Skeletal muscle satellite cell (primary cell): ENCODE measurements at regions not wholly inside any gene's neighbourhood (a gene's known extent, or its start where the extent isn't known, plus 50 kb on each side); places are given as distances from the start of the nearest gene placed in this dataset.

Experiments
- H3K27me3 ChIP-seq: 2 replicates; pipeline ENCODE4 v1.7.0; 2013; ENCODE audit warnings: low read length; ENCODE audit not compliant: control insufficient read depth, insufficient read depth
- H3K36me3 ChIP-seq: 2 replicates; pipeline ENCODE4 v1.7.0; 2013; ENCODE audit warnings: mild to moderate bottlenecking, control low read depth, low read length; ENCODE audit not compliant: insufficient read depth
- H3K4me1 ChIP-seq: 2 replicates; pipeline ENCODE4 v1.7.0; 2013; ENCODE audit warnings: low read length; ENCODE audit not compliant: control insufficient read depth, insufficient read depth
- H3K4me2 ChIP-seq: 2 replicates; pipeline ENCODE4 v1.7.0; 2013; ENCODE audit warnings: mild to moderate bottlenecking, low read length
- H3K4me3 ChIP-seq: 2 replicates; pipeline ENCODE4 v1.7.0; 2013; ENCODE audit warnings: low read length
- H3K9ac ChIP-seq: 2 replicates; pipeline ENCODE4 v1.7.0; 2013; ENCODE audit warnings: mild to moderate bottlenecking, low read depth, low read length, moderate library complexity
- H3K9me3 ChIP-seq: replicated peaks from 2 replicates; pipeline ENCODE4 v1.7.0; 2013; ENCODE audit warnings: mild to moderate bottlenecking, control low read depth, low read length

GRCh38 chr5:29185558-29185957, 2007.9 kb upstream of the CDH6 start:
- Histone ChIP-seq H3K4me2 (no peak overlapping the region), H3K27me3 (no peaks in the 10 kb centered on the region), H3K36me3 (no peaks in the 10 kb centered on the region), H3K9ac (no peak overlapping the region), H3K9me3 (no peaks in the 10 kb centered on the region), H3K4me1 (no peaks in the 10 kb centered on the region), H3K4me3 (no peak overlapping the region)

GRCh38 chr5:29175774-29176173, 2017.7 kb upstream of the CDH6 start:
- Histone ChIP-seq H3K9me3 (peaks cover 4% of the 10 kb centered on the region), H3K9ac (no peak overlapping the region), H3K36me3 (no peaks in the 10 kb centered on the region), H3K4me3 (no peak overlapping the region), H3K27me3 (no peaks in the 10 kb centered on the region), H3K4me1 (no peaks in the 10 kb centered on the region), H3K4me2 (no peak overlapping the region)

GRCh38 chr5:29170599-29170998, 2022.9 kb upstream of the CDH6 start:
- H3K36me3 ChIP-seq: no peaks in the 10 kb centered on the region
- no peak overlapping the region for H3K4me2 ChIP-seq
- no peaks in the 10 kb centered on the region for H3K27me3 ChIP-seq
- no peaks in the 10 kb centered on the region for H3K9me3 ChIP-seq
- H3K9ac ChIP-seq: no peak overlapping the region
- no peaks in the 10 kb centered on the region for H3K4me1 ChIP-seq
- no peak overlapping the region for H3K4me3 ChIP-seq

- H3K4me1 ChIP-seq: no peaks in the 10 kb centered on the region
- H3K9ac ChIP-seq: no peak overlapping the region
- H3K27me3 ChIP-seq: no peaks in the 10 kb centered on the region
- H3K36me3 ChIP-seq: no peaks in the 10 kb centered on the region
- H3K4me3 ChIP-seq: no peak overlapping the region
- no peaks in the 10 kb centered on the region for H3K9me3 ChIP-seq
- no peak overlapping the region for H3K4me2 ChIP-seq
Measured at GRCh38 chr5:29169886-29170285, 2023.6 kb upstream of the CDH6 start.

DNA sequence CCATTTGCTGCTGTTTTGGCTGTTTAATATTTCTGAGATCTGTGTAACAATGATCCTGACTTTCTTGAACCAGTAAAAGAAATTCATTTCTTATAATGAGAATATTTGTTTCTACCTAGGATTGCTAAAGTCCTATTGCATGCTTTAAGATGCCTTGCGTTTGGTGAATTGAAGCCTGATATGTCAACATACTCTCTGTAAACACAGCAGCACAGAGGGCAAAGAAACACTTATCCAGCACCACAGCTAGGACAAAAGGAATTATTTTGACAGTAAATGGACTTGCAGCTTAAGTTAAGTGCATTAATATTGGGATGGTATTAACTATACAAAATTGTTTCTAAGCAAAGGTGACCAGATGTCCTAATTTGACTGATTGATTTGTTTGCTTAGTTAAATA, 2031.2 kb upstream of the CDH6 start:
- Histone ChIP-seq H3K27me3 (no peaks in the 10 kb centered on the region), H3K4me3 (no peak overlapping the region), H3K36me3 (no peaks in the 10 kb centered on the region)

GRCh38 chr5:29161399-29162291, 2031.8 kb upstream of the CDH6 start:
- Histone ChIP-seq H3K36me3 (no peaks in the 10 kb centered on the region), H3K9me3 (no peaks in the 10 kb centered on the region), H3K9ac (no peak overlapping the region), H3K4me1 (no peaks in the 10 kb centered on the region), H3K4me2 (no peak overlapping the region), H3K4me3 (no peak overlapping the region), H3K27me3 (no peaks in the 10 kb centered on the region)

More for the DNA sequence above, 2031.2 kb upstream of the CDH6 start:
- Histone ChIP-seq H3K4me2 (no peak overlapping the region), H3K4me1 (no peaks in the 10 kb centered on the region), H3K9me3 (no peaks in the 10 kb centered on the region), H3K9ac (no peak overlapping the region)

DNA sequence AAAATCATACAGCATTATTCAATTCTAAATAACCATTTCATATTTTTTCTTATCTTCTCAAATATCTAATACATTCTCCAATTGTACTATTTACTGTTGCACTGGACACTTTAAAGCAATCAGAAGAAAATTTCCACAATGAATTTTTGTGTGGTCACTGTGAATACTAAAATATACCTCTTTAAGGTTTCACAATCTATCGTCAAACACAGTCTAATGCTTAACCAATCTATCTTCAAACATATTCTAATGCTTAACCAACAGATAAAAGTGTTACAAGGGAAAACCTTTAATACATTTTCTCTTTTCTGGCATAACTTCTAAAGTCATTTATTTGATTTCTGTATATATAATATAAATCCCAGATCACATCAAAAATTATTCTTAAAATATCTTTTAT, 2035.5 kb upstream of the CDH6 start:
- Histone ChIP-seq H3K4me2 (no peak overlapping the region), H3K4me1 (no peaks in the 10 kb centered on the region), H3K27me3 (no peaks in the 10 kb centered on the region), H3K9ac (no peak overlapping the region), H3K36me3 (no peaks in the 10 kb centered on the region), H3K9me3 (no peaks in the 10 kb centered on the region), H3K4me3 (no peak overlapping the region)

GRCh38 chr5:29150840-29151239, 2042.6 kb upstream of the CDH6 start:
- Histone ChIP-seq H3K36me3 (no peaks in the 10 kb centered on the region), H3K4me3 (no peak overlapping the region), H3K9me3 (no peaks in the 10 kb centered on the region), H3K9ac (no peak overlapping the region), H3K4me2 (no peak overlapping the region), H3K4me1 (no peaks in the 10 kb centered on the region), H3K27me3 (no peaks in the 10 kb centered on the region)

DNA sequence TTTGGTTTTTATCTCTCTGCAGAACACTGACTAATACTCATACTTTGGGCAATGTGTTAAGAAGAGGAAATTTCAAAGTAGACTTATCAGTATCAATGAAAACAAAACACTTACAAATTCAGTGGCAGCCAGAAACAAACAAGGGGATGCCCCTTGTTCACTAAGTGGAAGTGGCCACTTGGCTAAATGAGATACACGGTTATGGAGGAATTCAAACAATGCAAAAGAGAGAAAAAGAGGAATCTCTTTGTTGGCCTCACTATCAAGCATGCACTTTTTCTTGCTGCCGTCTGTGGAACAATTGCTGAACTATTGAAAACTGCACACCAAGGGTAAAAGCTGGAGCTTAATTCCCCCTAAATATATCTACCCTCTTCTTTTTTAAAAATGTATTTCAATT, 2044.9 kb upstream of the CDH6 start:
- H3K4me2 ChIP-seq: no peak overlapping the region
- no peaks in the 10 kb centered on the region for H3K4me1 ChIP-seq
- H3K9ac ChIP-seq: no peak overlapping the region
- H3K9me3 ChIP-seq: no peaks in the 10 kb centered on the region
- no peak overlapping the region for H3K4me3 ChIP-seq
- no peaks in the 10 kb centered on the region for H3K27me3 ChIP-seq
- no peaks in the 10 kb centered on the region for H3K36me3 ChIP-seq

- H3K4me2 ChIP-seq: no peak overlapping the region
- H3K4me1 ChIP-seq: no peaks in the 10 kb centered on the region
- H3K27me3 ChIP-seq: no peaks in the 10 kb centered on the region
- no peaks in the 10 kb centered on the region for H3K36me3 ChIP-seq
- H3K4me3 ChIP-seq: no peak overlapping the region
- no peaks in the 10 kb centered on the region for H3K9me3 ChIP-seq
- H3K9ac ChIP-seq: no peak overlapping the region
Measured at GRCh38 chr5:29148073-29148472, 2045.4 kb upstream of the CDH6 start.

DNA sequence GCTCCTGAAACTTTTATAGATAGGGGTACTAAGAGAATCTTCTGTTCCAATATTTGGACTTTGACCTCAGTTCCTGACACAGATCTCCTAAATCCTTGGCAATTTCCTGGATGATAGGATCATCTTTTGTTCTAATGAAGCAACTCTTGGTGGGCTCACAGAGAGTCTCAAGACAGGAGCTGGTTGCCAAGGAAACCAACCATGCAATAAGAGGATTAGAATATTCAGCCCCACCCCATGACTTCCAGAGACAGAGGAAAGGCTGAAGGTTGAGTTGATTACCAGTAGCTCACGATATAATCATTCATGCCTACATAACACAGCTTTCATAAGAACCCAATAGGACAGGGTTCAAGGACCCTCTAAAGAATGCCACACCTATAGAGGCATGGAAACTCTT, 2050.2 kb upstream of the CDH6 start:
- H3K4me2 ChIP-seq: no peak overlapping the region
- H3K4me3 ChIP-seq: no peak overlapping the region
- H3K9me3 ChIP-seq: no peaks in the 10 kb centered on the region
- no peak overlapping the region for H3K9ac ChIP-seq
- no peaks in the 10 kb centered on the region for H3K36me3 ChIP-seq
- H3K4me1 ChIP-seq: no peaks in the 10 kb centered on the region
- H3K27me3 ChIP-seq: no peaks in the 10 kb centered on the region

- Histone ChIP-seq H3K4me2 (no peak overlapping the region), H3K4me1 (no peaks in the 10 kb centered on the region), H3K27me3 (no peaks in the 10 kb centered on the region), H3K36me3 (no peaks in the 10 kb centered on the region), H3K4me3 (no peak overlapping the region), H3K9me3 (peaks cover 3% of the 10 kb centered on the region), H3K9ac (no peak overlapping the region)
Measured at GRCh38 chr5:29134418-29134817, 2059.1 kb upstream of the CDH6 start.
